Activated CD4-positive, alpha-beta T cell treated with anti-CD3 and anti-CD28 coated beads, Interleukin-10, Interleukin-2, amounts not matched to agents 100 ng/mL and 50 ng/mL, durations not matched to agents 16 hours and 8 hours (primary cell): ENCODE measurements at regions not wholly inside any gene's neighbourhood (a gene's known extent, or its start where the extent isn't known, plus 50 kb on each side); places are given as distances from the start of the nearest gene placed in this dataset.
"Not testable (repeated sequence)": the region's sequence is repeated elsewhere in the genome, so short reads cannot be mapped to it uniquely, and the experiment has no call there.

Experiments
- DNase-seq: peaks from one replicate; pipeline ENCODE4 v3.0.0-alpha.2; 2020

- DNase-seq, result peak; percentile 96
Measured at GRCh38 chr4:118591339-118592046, 93.7 kb upstream of the METTL14 start.

DNA sequence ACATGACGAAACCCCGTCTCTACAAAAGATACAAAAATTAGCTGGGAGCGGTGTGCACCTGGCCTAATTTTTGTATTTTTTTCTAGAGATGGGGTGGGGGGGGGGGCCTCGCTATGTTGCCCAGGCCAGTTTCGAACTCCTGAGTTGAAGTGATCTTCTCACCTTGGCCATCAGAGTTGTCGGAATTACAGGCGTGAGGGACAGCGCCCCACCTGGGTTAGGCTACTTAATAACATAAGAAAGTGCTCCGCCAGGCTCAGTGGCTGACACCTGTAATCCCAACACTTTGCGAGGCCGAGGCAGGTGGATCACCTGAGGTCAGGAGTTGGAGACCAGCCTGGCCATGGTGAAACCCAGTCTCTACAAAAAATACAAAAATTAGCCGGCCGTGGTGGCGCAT lies 92.9 kb upstream of the METTL14 start:
- DNase-seq, result not testable (repeated sequence)

DNA sequence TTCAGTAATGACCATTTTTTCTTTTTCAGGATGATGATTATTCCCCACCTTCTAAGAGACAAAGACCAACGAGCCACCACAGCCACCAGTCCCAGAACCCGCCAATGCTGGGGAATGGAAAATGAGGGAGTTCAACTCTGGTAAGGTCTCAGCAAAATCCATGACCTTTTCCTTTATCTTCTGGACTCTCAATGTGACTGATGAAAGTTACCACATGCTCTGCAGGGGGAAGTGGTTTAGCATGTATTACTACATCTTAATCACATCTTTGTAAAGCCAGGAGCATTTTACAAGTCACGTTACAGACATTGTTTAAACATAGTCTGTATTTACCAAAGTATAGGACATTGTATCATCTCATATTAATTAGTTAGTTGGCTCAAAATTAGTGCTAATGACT lies 89.3 kb upstream of the METTL14 start:
- not testable (repeated sequence) for DNase-seq

DNA sequence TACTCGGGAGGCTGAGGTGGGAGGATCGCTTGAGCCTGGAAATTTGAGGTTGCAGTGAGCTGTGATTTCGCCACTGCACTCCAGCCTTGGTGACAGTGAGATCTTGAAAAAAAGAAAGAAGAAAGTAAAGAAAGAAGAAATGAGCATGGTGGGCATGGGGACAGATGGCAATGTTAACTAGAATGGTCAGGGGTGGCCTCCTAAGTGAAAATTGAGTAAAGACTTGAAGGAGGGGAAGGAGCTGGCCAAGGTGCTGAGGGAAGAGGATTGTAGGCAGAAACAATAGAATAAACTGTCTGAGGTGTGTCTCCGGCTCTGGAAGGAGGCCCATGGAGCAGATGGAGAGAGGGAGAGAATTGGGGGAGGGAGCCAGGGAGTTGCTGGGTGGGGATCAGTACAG lies 60.1 kb upstream of the METTL14 start:
- not testable (repeated sequence) for DNase-seq

DNA sequence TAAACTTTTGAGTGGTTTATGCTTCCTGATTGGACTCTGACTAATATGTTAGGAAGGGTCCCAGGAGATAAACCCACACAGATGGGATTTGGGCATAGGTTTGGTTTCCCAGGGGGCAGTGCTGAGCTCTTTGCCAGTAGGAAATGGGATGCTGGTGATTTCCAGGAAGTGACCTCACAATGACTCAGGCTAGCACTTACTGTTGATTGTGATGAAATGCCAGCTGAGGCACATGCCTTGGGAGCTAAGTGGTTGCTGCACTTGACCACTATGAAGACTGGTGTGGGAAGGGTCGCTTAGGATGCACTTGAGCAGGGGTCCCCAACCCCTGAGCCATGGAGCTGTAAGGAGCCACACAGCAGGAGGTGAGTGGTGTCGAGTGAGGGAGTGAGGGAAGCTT lies 55.5 kb upstream of the METTL14 start:
- peak; percentile 36 for DNase-seq

GRCh38 chr4:118630897-118631296 lies 54.3 kb upstream of the METTL14 start:
- not testable (repeated sequence) for DNase-seq

GRCh38 chr4:118631321-118632050 lies 53.7 kb upstream of the METTL14 start:
- not testable (repeated sequence) for DNase-seq

GRCh38 chr4:118633476-118633875 lies 51.7 kb upstream of the METTL14 start:
- not testable (repeated sequence) for DNase-seq

GRCh38 chr4:118634126-118634875 lies 50.9 kb upstream of the METTL14 start:
- DNase-seq, result not testable (repeated sequence)
